Erythroblast (primary cell): ENCODE measurements at regions not wholly inside any gene's neighbourhood (a gene's known extent, or its start where the extent isn't known, plus 50 kb on each side); places are given as distances from the start of the nearest gene placed in this dataset.

Source experiments
- GATA1 ChIP-seq: IDR thresholded peaks from 2 replicates; pipeline ENCODE4 v1.6.1; 2011; ENCODE audit warnings: low read depth, mild to moderate bottlenecking, control low read depth, low read length, moderate library complexity
- POLR2A ChIP-seq: IDR thresholded peaks from 2 replicates; pipeline ENCODE4 v1.6.1; 2011; ENCODE audit warnings: mild to moderate bottlenecking, low read length

- TF ChIP-seq POLR2A, result no peak
- TF ChIP-seq GATA1, result no peak
These were observed 98.5 kb upstream of the ATL2 start for GRCh38 chr2:38475567-38475881.
